ENCODE measurements at regions not wholly inside any gene's neighbourhood (a gene's known extent, or its start where the extent isn't known, plus 50 kb on each side); places are given as distances from the start of the nearest gene placed in this dataset.

GRCh38 chr7:81221527-81222217, 302.8 kb upstream of the SEMA3C start:
- TF ChIP-seq, protein P1, sequence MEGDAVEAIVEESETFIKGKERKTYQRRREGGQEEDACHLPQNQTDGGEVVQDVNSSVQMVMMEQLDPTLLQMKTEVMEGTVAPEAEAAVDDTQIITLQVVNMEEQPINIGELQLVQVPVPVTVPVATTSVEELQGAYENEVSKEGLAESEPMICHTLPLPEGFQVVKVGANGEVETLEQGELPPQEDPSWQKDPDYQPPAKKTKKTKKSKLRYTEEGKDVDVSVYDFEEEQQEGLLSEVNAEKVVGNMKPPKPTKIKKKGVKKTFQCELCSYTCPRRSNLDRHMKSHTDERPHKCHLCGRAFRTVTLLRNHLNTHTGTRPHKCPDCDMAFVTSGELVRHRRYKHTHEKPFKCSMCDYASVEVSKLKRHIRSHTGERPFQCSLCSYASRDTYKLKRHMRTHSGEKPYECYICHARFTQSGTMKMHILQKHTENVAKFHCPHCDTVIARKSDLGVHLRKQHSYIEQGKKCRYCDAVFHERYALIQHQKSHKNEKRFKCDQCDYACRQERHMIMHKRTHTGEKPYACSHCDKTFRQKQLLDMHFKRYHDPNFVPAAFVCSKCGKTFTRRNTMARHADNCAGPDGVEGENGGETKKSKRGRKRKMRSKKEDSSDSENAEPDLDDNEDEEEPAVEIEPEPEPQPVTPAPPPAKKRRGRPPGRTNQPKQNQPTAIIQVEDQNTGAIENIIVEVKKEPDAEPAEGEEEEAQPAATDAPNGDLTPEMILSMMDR (IDR thresholded peaks at IDR 0.05; ENCODE audit: control extremely low read depth in 1 of 3, insufficient read depth in 1 of 3, low read depth in 1 of 3, low read length in 3 of 3): no peak
- no peak for TF ChIP-seq POLR2AphosphoS5 (IDR thresholded peaks at IDR 0.05; ENCODE audit: low read depth, low read length)
- no peak for TF ChIP-seq RAD21 (IDR thresholded peaks at IDR 0.05 in 1 of 2, conservative IDR thresholded peaks at IDR 0.05 in 1 of 2; ENCODE audit: low read depth in 2 of 2, low read length in 2 of 2)
- no peak for TF ChIP-seq RFX5 (IDR thresholded peaks at IDR 0.05; ENCODE audit: borderline replicate concordance, low read depth, low read length)
- no peak for TF ChIP-seq CREB1 (IDR thresholded peaks at IDR 0.05)
- TF ChIP-seq EZH2 (IDR thresholded peaks at IDR 0.05; ENCODE audit: low read depth, low read length, severe bottlenecking): no peak
- TF ChIP-seq RNF2 (IDR thresholded peaks at IDR 0.05; ENCODE audit: borderline replicate concordance, low read depth, low read length, missing control alignments, poor library complexity, severe bottlenecking): no peak
- TF ChIP-seq ATF2 (IDR thresholded peaks at IDR 0.05; ENCODE audit: low read length): no peak
- TF ChIP-seq CHD2 (IDR thresholded peaks at IDR 0.05; ENCODE audit: low read length): no peak
